IMR-90 (cell line): ENCODE measurements at regions not wholly inside any gene's neighbourhood (a gene's known extent, or its start where the extent isn't known, plus 50 kb on each side); places are given as distances from the start of the nearest gene placed in this dataset.
A peak's percentile ranks its signal among the peaks of the same experiment; 100 is the strongest.

Source experiments
- ATAC-seq: fragments of 200-7000 bp; cut with Tn5 transposase; 2 replicates; pipeline ENCODE4 v1.9.1; 2020; ENCODE audit warnings: low read depth, mild to moderate bottlenecking, moderate library complexity
- BruUV-seq: library from RNA; stranded (reverse); fragments of 400-500 nt; replicated peaks from 2 replicates; lab custom pipeline; 2021; lab: Mats Ljungman, UMichigan
- CTCF ChIA-PET: fragments of 300-600 bp; formaldehyde crosslinking; extraction: SDS; loops from one replicate; lab custom pipeline; 2021; ENCODE audit warnings: antibody characterized with exemption; lab: Yijun Ruan, JAX
- POLR2A ChIA-PET: fragments of 300-600 bp; sonication (Branson Sonifier 250); formaldehyde crosslinking; loops from one replicate; lab custom pipeline; 2022; ENCODE audit warnings: antibody characterized with exemption; ENCODE audit not compliant: unreplicated experiment; lab: Charles Lee
- DNase-seq: peaks from one replicate; pipeline ENCODE4 v3.0.0; 2013
- H2AFZ ChIP-seq: replicated peaks from 2 replicates; pipeline ENCODE3; 2013; ENCODE audit warnings: low read length, mild to moderate bottlenecking; ENCODE audit not compliant: poor library complexity
- H2AK5ac ChIP-seq: 2 replicates; pipeline ENCODE4 v1.6.1; 2013; ENCODE audit warnings: low read depth, low read length, inconsistent platforms
- H2AK9ac ChIP-seq: replicated peaks from 2 replicates; pipeline ENCODE3; 2013; ENCODE audit warnings: mild to moderate bottlenecking, low read depth, low read length, moderate library complexity; ENCODE audit not compliant: poor library complexity
- H2BK120ac ChIP-seq: 2 replicates; pipeline ENCODE4 v1.6.1; 2013; ENCODE audit warnings: low read depth, low read length, inconsistent platforms
- H2BK15ac ChIP-seq: 3 replicates; pipeline ENCODE4 v1.6.1; 2013; ENCODE audit warnings: low read depth, low read length, inconsistent platforms
- H2BK20ac ChIP-seq: 2 replicates; pipeline ENCODE4 v1.6.1; 2013; ENCODE audit warnings: low read depth, mild to moderate bottlenecking, inconsistent platforms, low read length, moderate library complexity
- H2BK5ac ChIP-seq: 2 replicates; pipeline ENCODE4 v1.6.1; 2013; ENCODE audit warnings: mild to moderate bottlenecking, low read depth, low read length, inconsistent platforms; ENCODE audit not compliant: poor library complexity, severe bottlenecking
- H3K14ac ChIP-seq: replicated peaks from 2 replicates; pipeline ENCODE4 v1.6.1; 2013; ENCODE audit warnings: low read depth, low read length, inconsistent platforms
- H3K18ac ChIP-seq: 2 replicates; pipeline ENCODE4 v1.6.1; 2013; ENCODE audit warnings: low read depth, low read length, control low read depth
- H3K23ac ChIP-seq: 2 replicates; pipeline ENCODE4 v1.6.1; 2013; ENCODE audit warnings: low read depth, low read length, inconsistent platforms
- H3K27ac ChIP-seq: 2 replicates; pipeline ENCODE4 v1.5.1; 2013; ENCODE audit warnings: mild to moderate bottlenecking, control low read depth, low read length; ENCODE audit not compliant: insufficient read depth
- H3K27me3 ChIP-seq: 2 replicates; pipeline ENCODE4 v1.6.1; 2013; ENCODE audit warnings: low read length; ENCODE audit not compliant: control insufficient read depth, insufficient read depth
- H3K36me3 ChIP-seq: 2 replicates; pipeline ENCODE4 v1.6.1; 2013; ENCODE audit warnings: low read length, mixed read lengths; ENCODE audit not compliant: control insufficient read depth, insufficient read depth
- H3K4ac ChIP-seq: 2 replicates; pipeline ENCODE4 v1.6.1; 2013; ENCODE audit warnings: low read depth, low read length, inconsistent platforms
- H3K4me1 ChIP-seq: 2 replicates; pipeline ENCODE4 v1.6.1; 2013; ENCODE audit warnings: low read length, mixed read lengths; ENCODE audit not compliant: control insufficient read depth, insufficient read depth
- H3K4me2 ChIP-seq: 2 replicates; pipeline ENCODE4 v1.6.1; 2013; ENCODE audit warnings: low read depth, mild to moderate bottlenecking, control low read depth, low read length, moderate library complexity
- H3K4me3 ChIP-seq: 2 replicates; pipeline ENCODE4 v1.5.1; 2013; ENCODE audit warnings: low read depth, mild to moderate bottlenecking, control low read depth, low read length, moderate library complexity; ENCODE audit not compliant: insufficient read depth
- H3K56ac ChIP-seq: 2 replicates; pipeline ENCODE4 v1.6.1; 2013; ENCODE audit warnings: low read length, inconsistent platforms; ENCODE audit not compliant: insufficient read depth; ENCODE audit errors: extremely low read depth
- H3K79me1 ChIP-seq, 2 experiments: 2 replicates each; pipeline ENCODE4 v1.6.1; 2013; ENCODE audit warnings: low read length in 2 of 2, inconsistent platforms in 1 of 2, low read depth in 1 of 2
- H3K9ac ChIP-seq: 2 replicates; pipeline ENCODE4 v1.6.1; 2013; ENCODE audit warnings: low read depth, low read length, control low read depth
- H3K9me1 ChIP-seq: 2 replicates; pipeline ENCODE4 v1.6.1; 2013; ENCODE audit warnings: low read length, inconsistent platforms; ENCODE audit not compliant: insufficient read depth
- H3K9me3 ChIP-seq: 2 replicates; pipeline ENCODE4 v1.6.1; 2013; ENCODE audit warnings: low read length; ENCODE audit not compliant: control insufficient read depth, insufficient read depth
- H4K20me1 ChIP-seq: 2 replicates; pipeline ENCODE4 v1.6.1; 2013; ENCODE audit warnings: low read length, inconsistent platforms; ENCODE audit not compliant: insufficient read depth
- H4K5ac ChIP-seq: 2 replicates; pipeline ENCODE4 v1.6.1; 2013; ENCODE audit warnings: mild to moderate bottlenecking, low read depth, low read length, control low read depth
- H4K8ac ChIP-seq, 2 experiments: 2 replicates each; pipeline ENCODE4 v1.6.1; 2013; ENCODE audit warnings: low read depth in 2 of 2, low read length in 2 of 2, control low read depth in 1 of 2, inconsistent platforms in 1 of 2
- H4K91ac ChIP-seq: 2 replicates; pipeline ENCODE4 v1.6.1; 2013; ENCODE audit warnings: low read depth, low read length, inconsistent platforms; ENCODE audit not compliant: insufficient read depth
- CTCF ChIP-seq: conservative IDR thresholded peaks from 2 replicates; pipeline ENCODE4 v1.5.1; 2012; ENCODE audit warnings: mild to moderate bottlenecking, low read depth, low read length, improper control_type of control experiment
- MAFK ChIP-seq: IDR thresholded peaks from 2 replicates; pipeline ENCODE4 v1.6.1; 2012; ENCODE audit warnings: low read depth, low read length, improper control_type of control experiment
- RAD21 ChIP-seq: IDR thresholded peaks from 2 replicates; pipeline ENCODE4 v1.6.1; 2012; ENCODE audit warnings: low read length, improper control_type of control experiment
- SMC3 ChIP-seq: fragments of 150-350 bp; IDR thresholded peaks from 2 replicates; pipeline ENCODE4 v1.6.1; 2016; ENCODE audit warnings: low read depth, mild to moderate bottlenecking, antibody characterized with exemption, low read length, moderate library complexity
- WGBS, 2 experiments: methylation state at CpG; one replicate each; pipeline versions ENCODE4 v1.1.5 to v1.1.7; 2013; ENCODE audit warnings: missing lambda C conversion rate in 2 of 2; ENCODE audit not compliant: insufficient read length in 1 of 2; ENCODE audit errors: extremely low coverage in 2 of 2; 5-methylcytosine and 5-hydroxymethylcytosine counted together
- dilution Hi-C: fragments of 300-500 bp; cut with HindIII; formaldehyde crosslinking; loops from one replicate; pipeline ENCODE4 v1.14.3; 2018; ENCODE audit warnings: low sequenced_read_pairs; ENCODE audit not compliant: unreplicated experiment
- in situ Hi-C: fragments of 300-500 bp; cut with MboI; formaldehyde crosslinking; loops from 3 replicates; pipeline ENCODE4 v1.14.3; 2019; ENCODE audit warnings: low sequenced_read_pairs, inconsistent platforms, mixed read lengths
- intact Hi-C: fragments of 100-400 bp; cut with micrococcal nuclease; formaldehyde crosslinking; loops from 2 replicates; pipeline ENCODE4 v1.10.0; 2022

DNA sequence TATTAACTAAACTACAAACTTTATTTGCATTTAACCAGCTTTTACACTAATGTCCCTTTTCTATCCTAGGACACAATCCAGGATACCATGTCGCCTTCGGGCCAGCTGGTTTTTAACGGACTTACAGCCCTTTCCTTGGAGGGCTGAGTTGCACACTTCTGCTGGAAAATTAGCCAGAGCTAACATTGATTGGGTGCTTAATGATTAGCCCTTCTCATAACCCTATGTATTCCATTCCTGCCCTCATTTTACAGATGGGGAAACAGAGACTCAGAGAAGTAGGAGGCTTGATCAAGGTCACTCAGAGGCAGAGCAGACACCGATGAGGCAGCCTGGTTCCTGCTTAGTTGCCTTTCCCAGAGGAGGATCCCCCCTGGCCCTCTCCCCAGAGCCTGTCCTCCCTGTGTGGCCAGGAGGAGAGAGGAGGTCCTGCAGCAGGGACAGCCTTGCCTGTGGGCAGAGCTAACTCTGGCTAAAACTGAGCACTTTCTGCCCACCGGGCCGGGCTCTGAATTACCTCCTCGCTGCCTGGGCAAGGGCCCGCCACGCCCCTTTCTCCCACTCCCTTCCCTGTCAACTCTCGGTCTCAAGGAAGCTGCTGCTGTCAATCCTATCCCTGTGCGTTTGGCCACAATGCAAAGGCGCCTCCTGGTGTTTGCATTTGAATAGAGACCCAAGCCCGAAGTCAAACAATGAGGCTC, 59.6 kb upstream of the PAX6 start:
- Histone ChIP-seq H3K36me3 (no peaks in the 10 kb centered on the region), H3K27me3 (peaks cover 14% of the 10 kb centered on the region), H4K20me1 (no peaks in the 10 kb centered on the region), H2BK120ac (no peak overlapping the region), H2BK20ac (no peak overlapping the region), H3K23ac (no peak overlapping the region), H3K14ac (no peak overlapping the region), H3K27ac (no peak overlapping the region), H3K4me1 (no peaks in the 10 kb centered on the region), H3K4ac (no peak overlapping the region), H3K9me1 (no peaks in the 10 kb centered on the region), H3K79me1 (no peaks in the 10 kb centered on the region), H3K9ac (no peak overlapping the region), H4K91ac (no peak overlapping the region), H2BK15ac (no peak overlapping the region), H3K18ac (no peak overlapping the region), H2AK9ac (peak overlapping the region; percentile 58), H3K9me3 (no peaks in the 10 kb centered on the region), H2AFZ (peak overlapping the region; percentile 61), H2AK5ac (no peak overlapping the region), H2BK5ac (no peak overlapping the region), H3K4me3 (no peak overlapping the region), H3K4me2 (no peak overlapping the region), H4K8ac (no peak overlapping the region), H3K56ac (no peak overlapping the region), H4K5ac (no peak overlapping the region)
- intact Hi-C loops (loop anchor here (1.0 to 10.0 kb wide), 6 partner anchors 230 to 634 kb away; no protein-coding TSS in a partner anchor), in situ Hi-C loops (loop anchor here (10.0 kb wide), 2 partner anchors 376 to 476 kb away; no protein-coding TSS in a partner anchor), dilution Hi-C loops (no loop called here)
- peak; percentile 82 for ATAC-seq
- no CpG with 5 or more reads among the region's 13 CpGs for WGBS, 2 experiments
- ChIA-PET CTCF (interaction anchor here (0.6 to 1.4 kb wide), 8 partner anchors 12 to 386 kb away, joined by 3 to 4 read pairs (median 3); no protein-coding TSS in a partner anchor), POLR2A (no interaction called here)
- peak; percentile 33 for DNase-seq
- no TSS peak for BruUV-seq
- TF ChIP-seq MAFK (no peak), SMC3 (peak; percentile 90), CTCF (peak; percentile 71), RAD21 (peak; percentile 82)
